Osteocyte (in vitro differentiated cells): ENCODE measurements at regions not wholly inside any gene's neighbourhood (a gene's known extent, or its start where the extent isn't known, plus 50 kb on each side); places are given as distances from the start of the nearest gene placed in this dataset.

ENCODE experiments used
- DNase-seq: peaks from one replicate; pipeline ENCODE4 v3.0.0; 2021; ENCODE audit warnings: mixed read lengths; ENCODE audit not compliant: unreplicated experiment; ENCODE audit errors: extremely low spot score
- H3K27ac Mint-ChIP-seq: one replicate; pipeline ENCODE4 v1.8.0; 2021; ENCODE audit warnings: mild to moderate bottlenecking, mixed read lengths; ENCODE audit not compliant: unreplicated experiment
- H3K27me3 Mint-ChIP-seq: one replicate; pipeline ENCODE4 v1.8.0; 2021; ENCODE audit warnings: mixed read lengths; ENCODE audit not compliant: unreplicated experiment
- H3K36me3 Mint-ChIP-seq: one replicate; pipeline ENCODE4 v1.8.0; 2021; ENCODE audit warnings: mixed read lengths; ENCODE audit not compliant: unreplicated experiment
- H3K4me1 Mint-ChIP-seq: one replicate; pipeline ENCODE4 v1.8.0; 2021; ENCODE audit warnings: mixed read lengths; ENCODE audit not compliant: unreplicated experiment
- H3K4me3 Mint-ChIP-seq: one replicate; pipeline ENCODE4 v1.8.0; 2021; ENCODE audit warnings: mild to moderate bottlenecking, moderate library complexity, mixed read lengths; ENCODE audit not compliant: unreplicated experiment
- H3K9me3 Mint-ChIP-seq: one replicate; pipeline ENCODE4 v1.8.0; 2021; ENCODE audit warnings: mixed read lengths; ENCODE audit not compliant: unreplicated experiment
- CTCF ChIP-seq: fragments of 200-600 bp; sonication (generic); IDR thresholded peaks from 2 replicates; pipeline ENCODE4 v1.5.0; 2021; ENCODE audit warnings: antibody characterized with exemption, mild to moderate bottlenecking, moderate library complexity

DNA sequence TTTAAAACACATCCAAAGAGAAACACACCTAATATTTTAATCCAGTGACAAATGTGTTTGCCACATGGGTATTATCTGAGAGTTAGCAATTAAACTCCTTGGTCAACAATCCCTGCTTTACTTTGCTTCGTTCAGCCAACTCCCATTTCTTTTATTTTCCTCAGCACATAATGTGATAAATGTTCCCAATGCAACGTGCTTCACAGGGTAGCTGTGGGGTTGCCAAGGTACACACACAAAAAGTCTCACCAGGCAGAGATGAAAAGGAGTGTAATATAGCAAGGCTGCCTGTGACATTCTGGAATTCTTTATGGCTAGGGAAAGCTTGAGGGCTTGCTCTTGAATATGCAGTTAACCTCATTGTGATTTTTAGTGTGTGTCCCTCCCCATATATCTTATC lies 208.0 kb upstream of the DIO2 start:
- Mint-ChIP-seq H3K27me3 (no peaks in the 10 kb centered on the region), H3K9me3 (no peaks in the 10 kb centered on the region), H3K4me1 (peaks cover 6% of the 10 kb centered on the region), H3K36me3 (no peaks in the 10 kb centered on the region), H3K4me3 (no peak overlapping the region), H3K27ac (no peak overlapping the region)
- no peak for DNase-seq
- TF ChIP-seq CTCF = no peak

- Mint-ChIP-seq H3K27ac (no peak overlapping the region), H3K27me3 (no peaks in the 10 kb centered on the region), H3K4me3 (no peak overlapping the region), H3K4me1 (peaks cover 6% of the 10 kb centered on the region), H3K9me3 (no peaks in the 10 kb centered on the region), H3K36me3 (no peaks in the 10 kb centered on the region)
- no peak for TF ChIP-seq CTCF
- no peak for DNase-seq
Observed at GRCh38 chr14:80415636-80416035, 204.3 kb upstream of the DIO2 start.

DNA sequence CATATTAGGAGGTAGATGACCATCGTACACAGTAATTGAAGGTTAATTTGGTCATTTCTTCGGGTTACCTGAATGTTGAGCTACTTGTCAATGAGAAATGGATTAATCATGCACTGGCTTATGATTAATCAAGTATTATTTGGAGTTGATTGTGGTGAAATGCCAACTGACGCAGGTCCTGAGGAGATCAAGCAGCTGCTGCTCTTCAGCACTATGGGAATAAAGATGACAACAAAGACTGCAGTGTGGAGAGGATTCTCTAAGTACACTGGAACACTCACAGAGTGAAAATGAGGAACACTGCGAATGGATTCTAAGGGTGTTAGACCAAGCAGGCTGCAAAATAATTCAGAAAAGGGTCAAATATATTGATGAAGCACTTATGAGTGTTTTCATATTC lies 202.8 kb upstream of the DIO2 start:
- no peak for TF ChIP-seq CTCF
- no peak overlapping the region for H3K4me3 Mint-ChIP-seq
- H3K27ac Mint-ChIP-seq = no peak overlapping the region
- H3K9me3 Mint-ChIP-seq = no peaks in the 10 kb centered on the region
- H3K27me3 Mint-ChIP-seq = no peaks in the 10 kb centered on the region
- DNase-seq = no peak
- no peaks in the 10 kb centered on the region for H3K36me3 Mint-ChIP-seq
- H3K4me1 Mint-ChIP-seq = peaks cover 1% of the 10 kb centered on the region

GRCh38 chr14:80404413-80404812 lies 193.1 kb upstream of the DIO2 start:
- TF ChIP-seq CTCF = no peak
- H3K4me1 Mint-ChIP-seq = peaks cover 11% of the 10 kb centered on the region
- no peak overlapping the region for H3K27ac Mint-ChIP-seq
- H3K27me3 Mint-ChIP-seq = no peaks in the 10 kb centered on the region
- peaks cover 4% of the 10 kb centered on the region for H3K9me3 Mint-ChIP-seq
- no peak overlapping the region for H3K4me3 Mint-ChIP-seq
- no peaks in the 10 kb centered on the region for H3K36me3 Mint-ChIP-seq
- DNase-seq = no peak

DNA sequence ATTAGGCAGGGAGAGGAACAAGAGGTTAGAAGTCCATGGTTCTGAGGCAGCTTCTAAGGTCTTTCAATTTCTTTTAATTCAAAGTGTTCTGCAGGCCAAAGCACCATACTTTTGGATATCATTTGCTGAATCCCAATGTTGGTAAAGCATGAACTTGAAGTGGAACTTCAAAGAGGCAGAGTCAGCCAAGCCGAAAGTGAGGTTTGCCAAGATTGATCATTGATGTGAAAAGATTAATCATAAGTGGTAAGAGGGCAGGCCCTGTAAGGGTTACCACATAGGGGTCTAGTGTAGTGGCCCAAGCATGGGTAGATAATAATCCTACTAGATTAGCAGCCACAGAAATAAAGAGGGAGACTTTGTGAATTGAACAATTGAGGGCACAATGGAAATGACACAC lies 191.7 kb upstream of the DIO2 start:
- peaks cover 7% of the 10 kb centered on the region for H3K36me3 Mint-ChIP-seq
- peaks cover 8% of the 10 kb centered on the region for H3K9me3 Mint-ChIP-seq
- H3K27ac Mint-ChIP-seq = no peak overlapping the region
- DNase-seq = no peak
- no peaks in the 10 kb centered on the region for H3K27me3 Mint-ChIP-seq
- H3K4me1 Mint-ChIP-seq = peaks cover 11% of the 10 kb centered on the region
- no peak overlapping the region for H3K4me3 Mint-ChIP-seq
- no peak for TF ChIP-seq CTCF
